ENCODE measurements at regions not wholly inside any gene's neighbourhood (a gene's known extent, or its start where the extent isn't known, plus 50 kb on each side); places are given as distances from the start of the nearest gene placed in this dataset.

DNA sequence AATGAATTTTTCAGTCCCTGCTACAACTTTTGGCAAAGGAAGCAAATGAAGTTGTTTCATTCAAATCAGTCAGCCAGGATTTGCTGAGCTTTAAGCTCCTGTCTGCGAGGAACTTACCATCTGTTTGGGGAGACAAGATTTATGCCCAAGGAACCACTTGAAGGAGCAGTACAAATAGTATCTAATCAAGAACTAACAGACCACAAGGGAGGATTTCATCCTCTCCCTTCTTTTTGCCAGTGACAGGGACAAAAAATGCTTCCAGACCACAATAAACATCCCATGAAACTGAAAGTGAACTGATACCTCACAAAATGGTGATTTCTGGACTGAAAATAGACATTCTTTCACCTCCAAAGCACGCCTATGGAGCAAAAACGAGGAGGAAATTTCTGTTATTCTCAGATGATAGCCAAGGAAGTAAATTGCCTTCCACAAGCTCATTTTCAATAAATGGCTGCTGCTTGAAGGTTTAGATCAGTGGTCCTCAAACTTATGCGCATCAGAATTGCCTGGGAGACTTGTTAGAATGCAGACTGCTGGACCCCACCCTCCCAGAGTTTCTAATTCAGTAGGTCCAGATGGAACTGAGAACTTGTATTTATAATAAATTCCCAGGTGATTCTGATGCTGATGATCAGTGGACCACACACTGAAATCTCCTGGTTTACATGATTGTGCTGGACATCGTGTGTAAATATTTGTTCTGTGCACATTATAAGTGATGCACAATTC is 202.4 kb upstream of the GADL1 start:
- TF ChIP-seq, protein P1, sequence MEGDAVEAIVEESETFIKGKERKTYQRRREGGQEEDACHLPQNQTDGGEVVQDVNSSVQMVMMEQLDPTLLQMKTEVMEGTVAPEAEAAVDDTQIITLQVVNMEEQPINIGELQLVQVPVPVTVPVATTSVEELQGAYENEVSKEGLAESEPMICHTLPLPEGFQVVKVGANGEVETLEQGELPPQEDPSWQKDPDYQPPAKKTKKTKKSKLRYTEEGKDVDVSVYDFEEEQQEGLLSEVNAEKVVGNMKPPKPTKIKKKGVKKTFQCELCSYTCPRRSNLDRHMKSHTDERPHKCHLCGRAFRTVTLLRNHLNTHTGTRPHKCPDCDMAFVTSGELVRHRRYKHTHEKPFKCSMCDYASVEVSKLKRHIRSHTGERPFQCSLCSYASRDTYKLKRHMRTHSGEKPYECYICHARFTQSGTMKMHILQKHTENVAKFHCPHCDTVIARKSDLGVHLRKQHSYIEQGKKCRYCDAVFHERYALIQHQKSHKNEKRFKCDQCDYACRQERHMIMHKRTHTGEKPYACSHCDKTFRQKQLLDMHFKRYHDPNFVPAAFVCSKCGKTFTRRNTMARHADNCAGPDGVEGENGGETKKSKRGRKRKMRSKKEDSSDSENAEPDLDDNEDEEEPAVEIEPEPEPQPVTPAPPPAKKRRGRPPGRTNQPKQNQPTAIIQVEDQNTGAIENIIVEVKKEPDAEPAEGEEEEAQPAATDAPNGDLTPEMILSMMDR (IDR thresholded peaks at IDR 0.05) = no peak
- TF ChIP-seq POLR2A (IDR thresholded peaks at IDR 0.05) = no peak
- no peak for TF ChIP-seq EP300 (IDR thresholded peaks at IDR 0.05)

Measured in stomach (tissue), 4 donors.